GM12878 (cell line): ENCODE measurements at regions not wholly inside any gene's neighbourhood (a gene's known extent, or its start where the extent isn't known, plus 50 kb on each side); places are given as distances from the start of the nearest gene placed in this dataset.

Experiments
- CBFB ChIP-seq: IDR thresholded peaks from 2 replicates; pipeline ENCODE4 v1.6.1; 2016; ENCODE audit warnings: antibody characterized with exemption, low read depth
- CEBPB ChIP-seq, 2 experiments: fragments of 150-350 bp in 1 of 2; IDR thresholded peaks; 2 replicates each; pipeline ENCODE4 v1.6.1; 2012 to 2014; ENCODE audit warnings: low read depth in 2 of 2, low read length in 2 of 2, borderline replicate concordance in 1 of 2, inconsistent platforms in 1 of 2
- CTCF ChIP-seq, 3 experiments: IDR thresholded peaks in 2 of 3; conservative IDR thresholded peaks in 1 of 3; 2 replicates each; pipeline ENCODE4 v1.5.1; 2011; ENCODE audit warnings: low read depth in 3 of 3, low read length in 3 of 3, mild to moderate bottlenecking in 3 of 3, control low read depth in 2 of 3, moderate library complexity in 2 of 3, inconsistent platforms in 1 of 3, mixed read lengths in 1 of 3; ENCODE audit not compliant: control insufficient read depth in 2 of 3, insufficient read depth in 1 of 3; ENCODE audit errors: extremely low read depth in 1 of 3
- EZH2 ChIP-seq: IDR thresholded peaks from 2 replicates; pipeline ENCODE4 v1.6.1; 2012; ENCODE audit warnings: low read depth, mild to moderate bottlenecking, control low read depth, inconsistent platforms, low read length, borderline replicate concordance; ENCODE audit not compliant: control insufficient read depth
- MTA2 ChIP-seq: fragments of 450-650 bp; IDR thresholded peaks from 2 replicates; pipeline ENCODE4 v1.6.1; 2016; ENCODE audit warnings: low read depth, mild to moderate bottlenecking, moderate library complexity
- PBX3 ChIP-seq: IDR thresholded peaks from 2 replicates; pipeline ENCODE4 v1.6.1; 2011; ENCODE audit warnings: mild to moderate bottlenecking, low read depth, low read length, moderate library complexity; ENCODE audit not compliant: insufficient replicate concordance
- POLR2A ChIP-seq: IDR thresholded peaks from 2 replicates; pipeline ENCODE4 v1.6.1; 2011; ENCODE audit warnings: low read depth, mild to moderate bottlenecking, low read length
- RAD21 ChIP-seq: IDR thresholded peaks from 2 replicates; pipeline ENCODE4 v1.6.1; 2011; ENCODE audit warnings: mild to moderate bottlenecking, low read depth, low read length, moderate library complexity; ENCODE audit not compliant: insufficient read depth
- RBBP5 ChIP-seq: fragments of 200-600 bp; sonication (generic); conservative IDR thresholded peaks from 2 replicates; pipeline ENCODE4 v1.6.1; 2016
- RFX5 ChIP-seq: IDR thresholded peaks from 2 replicates; pipeline ENCODE4 v1.6.1; 2011; ENCODE audit warnings: low read depth, low read length, improper control_type of control experiment
- ZNF384 ChIP-seq: IDR thresholded peaks from 2 replicates; pipeline ENCODE4 v1.6.1; 2012; ENCODE audit warnings: low read depth, mild to moderate bottlenecking, low read length, improper control_type of control experiment, borderline replicate concordance

- no peak for TF ChIP-seq CTCF (IDR thresholded peaks at IDR 0.05 in 2 of 3, conservative IDR thresholded peaks at IDR 0.05 in 1 of 3; ENCODE audit: control insufficient read depth in 2 of 3, extremely low read depth in 1 of 3, insufficient read depth in 1 of 3, low read depth in 3 of 3, low read length in 3 of 3)
- no peak for TF ChIP-seq RBBP5
- no peak for TF ChIP-seq MTA2
- no peak for TF ChIP-seq ZNF384
- TF ChIP-seq EZH2 = no peak
- TF ChIP-seq RAD21 = no peak
- TF ChIP-seq CEBPB (IDR thresholded peaks at IDR 0.05; ENCODE audit: borderline replicate concordance in 1 of 2, low read depth in 2 of 2, low read length in 2 of 2) = no peak
- no peak for TF ChIP-seq CBFB
- TF ChIP-seq PBX3 = no peak
- TF ChIP-seq RFX5 = no peak
- TF ChIP-seq POLR2A = no peak
These were observed 316.7 kb upstream of the TBL1XR1 start for GRCh38 chr3:177513815-177514610.
